ENCODE measurements at regions not wholly inside any gene's neighbourhood (a gene's known extent, or its start where the extent isn't known, plus 50 kb on each side); places are given as distances from the start of the nearest gene placed in this dataset.

- RAD21 ChIA-PET (ENCODE audit: unreplicated experiment): no interaction called here
- Histone ChIP-seq H2AFZ (ENCODE audit: control insufficient read depth, low read depth, low read length) (no peak overlapping the region), H3K9me3 (replicated peaks; ENCODE audit: control insufficient read depth, insufficient read depth, low read length) (no peaks in the 10 kb centered on the region), H3K27me3 (replicated peaks in 1 of 2; ENCODE audit: control insufficient read depth in 2 of 2, insufficient read depth in 2 of 2, low read length in 1 of 2) (no peaks in the 10 kb centered on the region), H3K4me3 (no peak overlapping the region), H3K9ac (ENCODE audit: control insufficient read depth, insufficient read depth, low read length) (no peak overlapping the region), H3K79me2 (ENCODE audit: control insufficient read depth, insufficient read depth, low read length) (no peaks in the 10 kb centered on the region), H3K4me1 (ENCODE audit: control insufficient read depth, insufficient read depth, low read length) (no peaks in the 10 kb centered on the region), H3K27ac (ENCODE audit: control insufficient read depth, insufficient read depth) (no peak overlapping the region), H3K36me3 (ENCODE audit: control insufficient read depth in 2 of 2, insufficient read depth in 2 of 2, low read length in 1 of 2) (no peaks in the 10 kb centered on the region), H4K20me1 (ENCODE audit: control insufficient read depth, insufficient read depth) (no peaks in the 10 kb centered on the region), H3K4me2 (ENCODE audit: control insufficient read depth, insufficient read depth) (no peak overlapping the region)
- TF ChIP-seq NFIC (IDR thresholded peaks at IDR 0.05; ENCODE audit: low read depth, low read length) (no peak), POLR2AphosphoS5 (IDR thresholded peaks at IDR 0.05; ENCODE audit: low read length) (no peak), SIN3A (IDR thresholded peaks at IDR 0.05; ENCODE audit: low read depth, low read length) (no peak), KAT2A (conservative IDR thresholded peaks at IDR 0.05; ENCODE audit: control insufficient read depth, low read depth, low read length) (no peak)
- intact Hi-C loops (cut with micrococcal nuclease; ENCODE audit: unreplicated experiment): no loop called here
- SMC1A ChIA-PET (ENCODE audit: uncharacterized antibody, unreplicated experiment): interaction anchor here (0.9 kb wide), 1 partner anchor 9 kb away, joined by 3 read pairs; no protein-coding TSS in a partner anchor
- ATAC-seq: no peak
- CTCF ChIA-PET: interaction anchor here (0.7 kb wide), 2 partner anchors 51 to 239 kb away, joined by 3 read pairs; no protein-coding TSS in a partner anchor
- POLR2A ChIA-PET: interaction anchor here (0.7 kb wide), 1 partner anchor 52 kb away, joined by 4 read pairs; no protein-coding TSS in a partner anchor
- in situ Hi-C loops (cut with MboI): no loop called here
- WGBS (ENCODE audit: insufficient coverage, insufficient replicate concordance, low lambda C conversion rate, missing lambda C conversion rate): 20% methylated on average over 4 of the region's 4 CpGs
- BruUV-seq (replicated peaks): no TSS peak
- no peak for DNase-seq (ENCODE audit: low read depth, low spot score)
- FAIRE-seq: no peak
Measured at GRCh38 chr3:7999384-7999783, 502.2 kb upstream of the LMCD1 start.

- Histone ChIP-seq H3K36me3 (ENCODE audit: control insufficient read depth in 2 of 2, insufficient read depth in 2 of 2, low read length in 1 of 2) (no peaks in the 10 kb centered on the region), H2AFZ (ENCODE audit: control insufficient read depth, low read depth, low read length) (no peak overlapping the region), H3K9ac (ENCODE audit: control insufficient read depth, insufficient read depth, low read length) (no peak overlapping the region), H3K9me3 (replicated peaks; ENCODE audit: control insufficient read depth, insufficient read depth, low read length) (no peaks in the 10 kb centered on the region), H3K79me2 (ENCODE audit: control insufficient read depth, insufficient read depth, low read length) (no peaks in the 10 kb centered on the region), H4K20me1 (ENCODE audit: control insufficient read depth, insufficient read depth) (no peaks in the 10 kb centered on the region), H3K27me3 (replicated peaks in 1 of 2; ENCODE audit: control insufficient read depth in 2 of 2, insufficient read depth in 2 of 2, low read length in 1 of 2) (no peaks in the 10 kb centered on the region), H3K4me1 (ENCODE audit: control insufficient read depth, insufficient read depth, low read length) (no peaks in the 10 kb centered on the region), H3K27ac (ENCODE audit: control insufficient read depth, insufficient read depth) (no peak overlapping the region), H3K4me2 (ENCODE audit: control insufficient read depth, insufficient read depth) (no peak overlapping the region), H3K4me3 (no peak overlapping the region)
- BruUV-seq (replicated peaks): no TSS peak
- ATAC-seq (no peak), FAIRE-seq (no peak), DNase-seq (ENCODE audit: low read depth, low spot score) (no peak)
- intact Hi-C loops (cut with micrococcal nuclease; ENCODE audit: unreplicated experiment): no loop called here
- CTCF ChIA-PET: no interaction called here
- 31% methylated on average over 1 of the region's 1 CpG for WGBS (ENCODE audit: insufficient coverage, insufficient replicate concordance, low lambda C conversion rate, missing lambda C conversion rate)
- in situ Hi-C loops (cut with MboI): no loop called here
- RAD21 ChIA-PET (ENCODE audit: unreplicated experiment): no interaction called here
- SMC1A ChIA-PET (ENCODE audit: uncharacterized antibody, unreplicated experiment): no interaction called here
- POLR2A ChIA-PET: no interaction called here
- TF ChIP-seq PML (IDR thresholded peaks at IDR 0.05; ENCODE audit: low read length) (no peak), SIX5 (IDR thresholded peaks at IDR 0.05; ENCODE audit: low read depth, low read length, severe bottlenecking) (no peak), SP1 (IDR thresholded peaks at IDR 0.05; ENCODE audit: low read depth, low read length) (no peak), RELB (IDR thresholded peaks at IDR 0.05; ENCODE audit: low read depth) (no peak), IRF4 (IDR thresholded peaks at IDR 0.05; ENCODE audit: low read depth, low read length) (no peak), IKZF1 (conservative IDR thresholded peaks at IDR 0.05) (no peak), RBBP5 (conservative IDR thresholded peaks at IDR 0.05) (no peak), POLR2AphosphoS5 (IDR thresholded peaks at IDR 0.05; ENCODE audit: low read length) (no peak), TBL1XR1 (IDR thresholded peaks at IDR 0.05; ENCODE audit: low read depth, low read length) (no peak), NFYB (IDR thresholded peaks at IDR 0.05; ENCODE audit: insufficient read depth, low read depth, low read length) (no peak), E4F1 (IDR thresholded peaks at IDR 0.05; ENCODE audit: borderline replicate concordance, partially characterized antibody) (no peak)
Measured at GRCh38 chr3:8001307-8001706, 500.3 kb upstream of the LMCD1 start.
